K562 (cell line): ENCODE measurements at regions not wholly inside any gene's neighbourhood (a gene's known extent, or its start where the extent isn't known, plus 50 kb on each side); places are given as distances from the start of the nearest gene placed in this dataset.

Experiments
- ATAC-seq: fragments of 200-7000 bp; cut with Tn5 transposase; 3 replicates; pipeline ENCODE4 v1.9.1; 2020; ENCODE audit warnings: moderate library complexity
- BruUV-seq: library from RNA; stranded (reverse); fragments of 400-500 nt; replicated peaks from 2 replicates; lab custom pipeline; 2021; lab: Mats Ljungman, UMichigan
- CTCF ChIA-PET: fragments of 300-600 bp; formaldehyde crosslinking; extraction: SDS; loops from one replicate; lab custom pipeline; 2021; ENCODE audit warnings: low intra/inter-chr PET ratio; lab: Yijun Ruan, JAX
- POLR2A ChIA-PET: fragments of 300-600, 350-650 bp; sonication (Branson Sonifier 250); formaldehyde crosslinking; extraction: SDS; loops from one replicate; lab custom pipeline; 2021; ENCODE audit warnings: antibody characterized with exemption, inconsistent platforms; lab: Yijun Ruan, JAX
- DNase-seq, 4 experiments: peaks; one replicate each; pipeline versions ENCODE4 v3.0.0 to v3.0.0-alpha.2; 2011 to 2018; ENCODE audit warnings: low spot score in 3 of 4, mixed read lengths in 3 of 4; ENCODE audit errors: extremely low read depth in 1 of 4
- FAIRE-seq: peaks from 2 replicates; lab custom pipeline; 2011; peaks lifted over from hg19 to GRCh38; lab: Jason Lieb, UNC
- H2AFZ ChIP-seq: 2 replicates; pipeline ENCODE4 v1.6.0; 2011; ENCODE audit warnings: low read depth, low read length, control low read depth, inconsistent platforms
- H3K27ac ChIP-seq: fragments of 200-600 bp; 3 replicates; pipeline ENCODE4 v1.8.0; 2011; ENCODE audit warnings: low read depth, mild to moderate bottlenecking, control low read depth, inconsistent platforms, low read length, moderate library complexity, mixed read lengths; ENCODE audit errors: extremely low read depth
- H3K27me3 ChIP-seq, 2 experiments: fragments of 300-600 bp in 1 of 2; 2 replicates in 1 of 2; 3 replicates in 1 of 2; pipeline versions ENCODE4 v1.6.0 to v1.8.0; 2011; ENCODE audit warnings: inconsistent platforms in 2 of 2, low read length in 2 of 2, mild to moderate bottlenecking in 1 of 2, mixed read lengths in 1 of 2, moderate library complexity in 1 of 2; ENCODE audit not compliant: control insufficient read depth in 2 of 2, insufficient read depth in 2 of 2
- H3K36me3 ChIP-seq: fragments of 300-600 bp; 3 replicates; pipeline ENCODE4 v1.8.0; 2011; ENCODE audit warnings: mild to moderate bottlenecking, low read length, inconsistent platforms; ENCODE audit not compliant: control insufficient read depth, insufficient read depth
- H3K4me1 ChIP-seq, 2 experiments: fragments of 200-600 bp in 1 of 2; replicated peaks in 1 of 2; 2 replicates in 1 of 2; 3 replicates in 1 of 2; pipeline versions ENCODE4 v1.5.1 to v1.8.0; 2011; ENCODE audit warnings: inconsistent platforms in 2 of 2, low read length in 2 of 2, mild to moderate bottlenecking in 1 of 2, mixed read lengths in 1 of 2, moderate library complexity in 1 of 2; ENCODE audit not compliant: control insufficient read depth in 2 of 2, insufficient read depth in 2 of 2
- H3K4me2 ChIP-seq: 2 replicates; pipeline ENCODE4 v1.6.1; 2011; ENCODE audit warnings: low read length, control low read depth, inconsistent platforms, mixed read lengths; ENCODE audit not compliant: insufficient read depth
- H3K4me3 ChIP-seq: fragments of 200-600 bp; sonication (generic), shearing (Covaris generic); 2 replicates; pipeline ENCODE4 v1.5.1; 2016; ENCODE audit warnings: control low read depth, inconsistent platforms
- H3K79me2 ChIP-seq: fragments of 200-600 bp; 3 replicates; pipeline ENCODE4 v1.8.0; 2011; ENCODE audit warnings: low read length, inconsistent platforms; ENCODE audit not compliant: control insufficient read depth, insufficient read depth
- H3K9ac ChIP-seq, 2 experiments: 2 replicates each; pipeline versions ENCODE4 v1.6.0 to v1.6.1; 2011; ENCODE audit warnings: low read depth in 2 of 2, low read length in 2 of 2, control low read depth in 1 of 2, inconsistent platforms in 1 of 2, mild to moderate bottlenecking in 1 of 2, mixed read lengths in 1 of 2; ENCODE audit not compliant: insufficient read depth in 1 of 2
- H3K9me1 ChIP-seq: one replicate; pipeline ENCODE4 v1.6.0; 2011; ENCODE audit warnings: inconsistent platforms, mild to moderate bottlenecking, low read length, moderate library complexity; ENCODE audit not compliant: control insufficient read depth, insufficient read depth
- H3K9me3 ChIP-seq: replicated peaks from 2 replicates; pipeline ENCODE4 v1.5.1; 2011; ENCODE audit warnings: low read depth, low read length, inconsistent platforms; ENCODE audit not compliant: control insufficient read depth, insufficient read depth
- H4K20me1 ChIP-seq: replicated peaks from 2 replicates; pipeline ENCODE4 v1.6.1; 2011; ENCODE audit warnings: low read length, inconsistent platforms, mixed read lengths; ENCODE audit not compliant: control insufficient read depth, insufficient read depth
- ADNP ChIP-seq: fragments of 200-800 bp; sonication (Bioruptor generic); IDR thresholded peaks from 2 replicates; pipeline ENCODE4 v1.6.1; 2016; ENCODE audit warnings: missing genetic modification characterization, missing compliant biosample characterization
- GABPA ChIP-seq: fragments of 200-800 bp; sonication (Bioruptor generic); conservative IDR thresholded peaks from 2 replicates; pipeline ENCODE4 v1.6.1; 2016; ENCODE audit warnings: low read depth, missing genetic modification characterization, missing compliant biosample characterization
- NONO ChIP-seq, 2 experiments: fragments of 200-400 bp in 1 of 2; fragments of 450-650 bp in 1 of 2; formaldehyde crosslinking in 1 of 2; IDR thresholded peaks; 2 replicates each; pipeline ENCODE4 v1.6.1; 2017; ENCODE audit warnings: low read depth in 2 of 2, mild to moderate bottlenecking in 2 of 2, moderate library complexity in 2 of 2, low read length in 1 of 2
- PRPF4 ChIP-seq: fragments of 200-400 bp; formaldehyde crosslinking; IDR thresholded peaks from one replicate; pipeline ENCODE4 v1.6.1; 2017; ENCODE audit warnings: low read length, low read depth, mild to moderate bottlenecking; ENCODE audit not compliant: insufficient read depth, poor library complexity, severe bottlenecking
- RBM34 ChIP-seq: fragments of 200-400 bp; formaldehyde crosslinking; IDR thresholded peaks from 2 replicates; pipeline ENCODE4 v1.6.1; 2018; ENCODE audit warnings: low read length, borderline replicate concordance; ENCODE audit not compliant: insufficient read depth
- in situ Hi-C: fragments of 300-500 bp; cut with MboI; formaldehyde crosslinking; loops from 4 replicates; pipeline ENCODE4 v1.15.0; 2018; ENCODE audit warnings: inconsistent platforms, mixed read lengths
- intact Hi-C: fragments of 100-400 bp; cut with micrococcal nuclease; formaldehyde crosslinking; loops from 2 replicates; pipeline ENCODE4 v1.14.2; 2022
- TF ChIP-seq, protein P1 (sequence below), 3 experiments: fragments of 200-800 bp in 1 of 3; fragments of 250-450 bp in 1 of 3; fragments of 450-650 bp in 1 of 3; sonication (Bioruptor Pico) in 1 of 3; sonication (Bioruptor generic) in 1 of 3; formaldehyde crosslinking in 1 of 3; IDR thresholded peaks; 2 replicates each; pipeline versions ENCODE4 v1.6.1 to v1.8.0; 2016 to 2022; ENCODE audit warnings: mild to moderate bottlenecking in 2 of 3, missing genetic modification characterization in 2 of 3, missing compliant biosample characterization in 1 of 3, moderate library complexity in 1 of 3

DNA sequence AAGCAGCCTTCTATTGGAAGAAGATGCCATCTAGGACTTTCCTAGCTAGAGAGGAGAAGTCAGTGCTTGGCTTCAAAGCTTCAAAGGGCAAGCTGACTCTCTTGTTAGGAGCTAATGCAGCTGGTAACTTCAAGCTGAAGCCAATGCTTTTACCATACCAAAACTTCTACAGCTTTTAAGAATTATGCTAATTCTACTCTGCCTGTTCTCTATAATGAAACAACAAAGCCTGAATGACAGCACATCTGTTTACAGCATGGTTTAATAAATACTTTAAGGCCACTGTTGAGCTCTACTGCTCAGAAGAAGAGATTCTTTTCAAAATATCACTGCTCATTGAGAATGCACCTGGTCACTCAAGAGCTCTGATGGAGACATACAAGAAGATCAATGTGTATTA lies 951.9 kb upstream of the LRRN3 start:
- Histone ChIP-seq H3K9me3 (no peaks in the 10 kb centered on the region), H3K27ac (no peak overlapping the region), H4K20me1 (no peaks in the 10 kb centered on the region), H2AFZ (no peak overlapping the region), H3K79me2 (no peaks in the 10 kb centered on the region), H3K27me3 (no peaks in the 10 kb centered on the region), H3K4me3 (no peak overlapping the region), H3K9ac (no peak overlapping the region), H3K36me3 (no peaks in the 10 kb centered on the region), H3K4me2 (no peak overlapping the region), H3K9me1 (no peaks in the 10 kb centered on the region), H3K4me1 (no peaks in the 10 kb centered on the region)
- intact Hi-C loops: no loop called here
- ATAC-seq (no peak), DNase-seq (no peak), FAIRE-seq (no peak)
- ChIA-PET CTCF (no interaction called here), POLR2A (interaction anchor here (0.7 kb wide), 1 partner anchor 562 kb away, joined by 3 read pairs; no protein-coding TSS in a partner anchor)
- BruUV-seq: no TSS peak
- in situ Hi-C loops: no loop called here
- TF ChIP-seq NONO (IDR thresholded peaks at IDR 0.05; ENCODE audit: low read depth in 2 of 2, low read length in 1 of 2) (no peak), ADNP (no peak), GABPA (tag) (no peak), PRPF4 (no peak), RBM34 (no peak)
- TF ChIP-seq, protein P1, sequence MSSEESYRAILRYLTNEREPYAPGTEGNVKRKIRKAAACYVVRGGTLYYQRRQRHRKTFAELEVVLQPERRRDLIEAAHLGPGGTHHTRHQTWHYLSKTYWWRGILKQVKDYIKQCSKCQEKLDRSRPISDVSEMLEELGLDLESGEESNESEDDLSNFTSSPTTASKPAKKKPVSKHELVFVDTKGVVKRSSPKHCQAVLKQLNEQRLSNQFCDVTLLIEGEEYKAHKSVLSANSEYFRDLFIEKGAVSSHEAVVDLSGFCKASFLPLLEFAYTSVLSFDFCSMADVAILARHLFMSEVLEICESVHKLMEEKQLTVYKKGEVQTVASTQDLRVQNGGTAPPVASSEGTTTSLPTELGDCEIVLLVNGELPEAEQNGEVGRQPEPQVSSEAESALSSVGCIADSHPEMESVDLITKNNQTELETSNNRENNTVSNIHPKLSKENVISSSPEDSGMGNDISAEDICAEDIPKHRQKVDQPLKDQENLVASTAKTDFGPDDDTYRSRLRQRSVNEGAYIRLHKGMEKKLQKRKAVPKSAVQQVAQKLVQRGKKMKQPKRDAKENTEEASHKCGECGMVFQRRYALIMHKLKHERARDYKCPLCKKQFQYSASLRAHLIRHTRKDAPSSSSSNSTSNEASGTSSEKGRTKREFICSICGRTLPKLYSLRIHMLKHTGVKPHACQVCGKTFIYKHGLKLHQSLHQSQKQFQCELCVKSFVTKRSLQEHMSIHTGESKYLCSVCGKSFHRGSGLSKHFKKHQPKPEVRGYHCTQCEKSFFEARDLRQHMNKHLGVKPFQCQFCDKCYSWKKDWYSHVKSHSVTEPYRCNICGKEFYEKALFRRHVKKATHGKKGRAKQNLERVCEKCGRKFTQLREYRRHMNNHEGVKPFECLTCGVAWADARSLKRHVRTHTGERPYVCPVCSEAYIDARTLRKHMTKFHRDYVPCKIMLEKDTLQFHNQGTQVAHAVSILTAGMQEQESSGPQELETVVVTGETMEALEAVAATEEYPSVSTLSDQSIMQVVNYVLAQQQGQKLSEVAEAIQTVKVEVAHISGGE (CRISPR knock-in tag; IDR thresholded peaks at IDR 0.05): no peak
